ENCODE measurements at regions not wholly inside any gene's neighbourhood (a gene's known extent, or its start where the extent isn't known, plus 50 kb on each side); places are given as distances from the start of the nearest gene placed in this dataset.
A peak's percentile ranks its signal among the peaks of the same experiment; 100 is the strongest.

- no peak for DNase-seq (ENCODE audit: low spot score)
Observed at GRCh38 chr9:119500072-119500771, 131.0 kb upstream of the BRINP1 start.

GRCh38 chr9:119487118-119487827, 118.0 kb upstream of the BRINP1 start:
- DNase-seq (ENCODE audit: low spot score) = no peak

DNA sequence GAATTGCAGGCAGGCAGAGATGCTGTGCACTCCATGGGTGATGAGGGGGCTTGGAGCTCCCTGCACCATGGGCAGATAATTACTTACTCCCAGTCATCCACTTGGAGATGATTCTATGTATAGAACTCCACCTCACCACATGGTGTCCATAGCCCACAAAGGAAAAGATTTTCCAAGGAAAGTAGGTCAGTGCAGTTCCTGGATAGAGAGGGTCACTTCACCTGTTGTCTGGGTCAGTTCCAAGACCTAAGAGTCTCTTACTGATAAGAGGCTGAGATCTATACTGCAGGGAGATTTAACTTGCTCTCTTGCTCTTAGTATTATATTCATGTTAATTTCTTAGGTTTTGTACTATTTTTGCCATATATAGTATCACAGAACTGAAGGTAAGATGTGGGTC, 113.9 kb upstream of the BRINP1 start:
- no peak for DNase-seq (ENCODE audit: low spot score)

GRCh38 chr9:119477197-119477596, 108.0 kb upstream of the BRINP1 start:
- no peak for DNase-seq (ENCODE audit: low spot score)

DNA sequence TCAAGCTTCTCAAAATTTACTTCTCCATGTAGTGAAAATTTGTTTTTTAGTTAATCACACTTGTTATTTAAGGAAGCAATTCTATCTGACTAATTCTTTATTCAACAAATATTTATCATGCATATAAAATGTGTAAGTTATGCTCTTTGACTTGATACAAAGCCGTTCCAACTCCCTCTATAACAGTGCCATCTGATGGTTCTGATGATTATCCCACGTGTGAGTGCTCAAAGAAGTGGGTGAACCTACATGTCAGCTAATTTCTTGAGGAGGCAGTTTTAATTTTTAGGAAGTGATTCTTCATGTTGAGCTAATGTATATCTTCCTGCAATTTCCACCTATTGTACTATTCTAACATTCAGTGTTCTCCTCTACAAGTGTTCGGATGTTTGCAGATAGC, 88.8 kb upstream of the BRINP1 start:
- no peak for DNase-seq (ENCODE audit: low spot score)

DNA sequence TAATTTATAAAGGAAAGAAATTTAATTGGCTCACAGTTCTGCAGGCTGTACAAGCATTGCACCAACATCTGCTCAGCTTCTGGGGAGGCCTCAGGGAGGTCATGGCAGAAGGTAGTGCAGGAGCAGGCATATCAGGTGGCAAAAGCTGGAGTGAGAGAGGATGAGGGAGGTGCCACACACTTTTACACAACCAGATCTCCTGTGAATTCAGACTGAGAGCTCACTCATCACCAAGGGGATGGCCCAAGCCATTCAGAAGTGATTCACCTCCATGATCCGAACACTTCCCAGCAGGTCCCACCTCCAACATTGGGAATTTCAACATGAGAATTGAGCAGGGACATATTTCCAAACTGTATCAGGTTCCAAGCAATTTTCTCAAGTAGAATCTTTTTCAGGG, 84.7 kb upstream of the BRINP1 start:
- DNase-seq (ENCODE audit: low spot score) = no peak

DNA sequence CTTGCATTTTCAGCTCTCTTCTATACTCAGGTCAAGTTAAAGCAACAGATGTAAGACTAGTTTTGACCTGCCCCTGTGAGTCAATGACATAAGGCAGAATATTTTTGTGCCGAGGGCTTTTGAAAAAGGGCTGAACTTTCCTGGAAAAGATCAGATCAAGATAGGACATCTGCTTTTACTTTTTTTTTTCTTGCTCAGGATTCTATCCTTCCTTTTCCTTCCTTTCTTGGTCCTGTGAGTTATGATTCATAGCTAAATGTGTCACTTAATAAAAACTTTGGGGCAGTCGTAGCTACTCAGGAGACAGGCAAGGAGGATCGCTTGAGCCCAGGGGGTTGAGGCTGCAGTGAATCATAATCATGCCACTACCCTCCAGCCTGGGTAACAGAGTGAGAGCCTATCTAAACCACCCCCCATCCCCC, 84.3 kb upstream of the BRINP1 start:
- no peak for DNase-seq (ENCODE audit: low spot score)

DNA sequence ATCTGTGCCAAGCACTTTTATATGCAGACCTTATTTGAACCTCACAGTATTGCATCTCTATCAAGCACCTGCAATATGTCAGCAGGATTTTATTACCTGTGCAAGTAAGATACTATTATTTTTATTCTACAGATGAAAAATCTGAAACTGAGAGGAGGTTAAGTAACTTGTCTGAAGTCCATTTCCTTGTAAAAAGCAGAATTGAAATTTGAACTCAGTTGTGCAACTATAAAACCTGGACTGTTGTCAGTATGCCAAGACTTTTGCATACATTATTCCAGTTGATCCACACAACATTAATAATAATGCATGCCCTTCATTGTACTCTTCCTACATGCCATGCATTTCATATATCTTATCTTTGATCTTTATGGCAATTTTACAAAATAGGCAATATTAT, 82.2 kb upstream of the BRINP1 start:
- no peak for DNase-seq (ENCODE audit: low spot score)

DNA sequence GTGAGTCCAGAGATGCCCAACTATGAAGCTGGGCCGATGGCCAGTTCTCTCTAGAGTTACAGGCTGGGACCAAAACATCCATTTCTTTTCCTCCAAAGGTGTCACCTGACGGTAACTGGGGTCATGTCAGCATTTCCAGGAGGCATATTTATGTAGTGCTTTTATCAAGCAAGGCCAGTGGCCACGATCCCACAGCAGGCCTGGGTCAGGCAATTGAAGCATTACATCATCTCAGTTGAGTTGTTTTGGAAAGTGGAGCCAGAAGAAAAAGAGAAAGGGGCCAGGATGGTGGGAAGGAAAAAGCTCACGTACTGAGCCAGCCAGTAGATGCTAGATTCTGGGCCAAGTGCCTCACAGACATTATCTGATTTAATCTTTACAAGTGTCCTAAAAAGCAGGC, 73.9 kb upstream of the BRINP1 start:
- DNase-seq (ENCODE audit: low spot score) = no peak

DNA sequence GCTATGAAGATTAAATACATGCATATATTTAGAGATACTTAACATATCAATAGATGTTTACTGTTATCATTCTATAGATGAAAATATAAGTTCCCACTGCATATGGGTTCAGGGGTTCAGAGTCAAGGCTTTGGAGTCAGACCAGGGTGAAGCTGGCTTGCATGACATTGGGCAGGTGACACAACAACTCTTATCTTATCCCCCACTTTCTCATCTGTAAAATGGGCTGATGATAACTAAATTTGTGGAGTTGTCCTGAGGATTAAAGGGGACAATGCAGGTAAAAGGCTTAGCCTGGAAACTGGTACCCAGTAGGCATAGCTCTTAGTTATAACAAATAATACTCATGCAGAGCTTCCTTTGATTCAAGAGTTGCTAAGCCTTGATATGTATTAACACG, 72.6 kb upstream of the BRINP1 start:
- no peak for DNase-seq (ENCODE audit: low spot score)

DNA sequence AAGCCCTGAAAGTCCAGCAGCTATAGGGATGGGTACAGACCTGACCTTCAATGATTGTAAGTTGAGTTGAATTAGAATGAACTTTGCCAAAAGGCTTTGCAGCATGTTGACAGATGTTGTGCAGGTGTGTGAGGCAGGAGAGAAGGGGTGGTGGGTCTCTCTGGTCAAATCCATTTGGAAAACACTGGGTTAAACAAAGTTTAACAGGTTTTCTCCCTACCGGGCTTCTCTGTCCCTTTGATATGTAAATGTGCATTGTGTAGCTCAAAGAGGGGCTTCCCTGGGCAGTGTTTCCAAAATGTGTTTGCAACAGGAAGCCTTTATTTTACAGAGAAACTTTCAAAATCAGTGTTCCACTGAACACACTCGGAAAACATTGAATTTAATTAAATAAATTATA, 72.1 kb upstream of the BRINP1 start:
- no peak for DNase-seq (ENCODE audit: low spot score)

DNA sequence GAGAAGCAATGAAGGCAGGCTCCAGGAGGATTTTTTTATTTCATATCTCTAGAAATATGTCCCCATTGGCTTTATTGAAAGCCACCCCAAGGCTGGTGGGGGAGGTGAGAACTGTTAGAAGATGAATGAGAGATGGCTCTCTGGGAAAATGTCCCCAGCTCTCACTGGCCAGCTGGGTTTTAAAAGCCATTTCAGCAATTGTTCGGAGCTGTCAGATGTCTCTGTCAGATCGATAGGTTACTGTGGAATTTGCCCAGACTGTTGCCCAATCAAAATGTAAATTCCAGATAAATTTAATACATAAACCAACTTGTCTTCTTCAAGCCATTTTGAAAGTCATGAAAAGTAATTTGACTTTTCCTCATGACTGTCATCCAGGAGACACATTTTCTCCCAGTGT, 67.0 kb upstream of the BRINP1 start:
- DNase-seq (ENCODE audit: low spot score) = peak; percentile 24

DNA sequence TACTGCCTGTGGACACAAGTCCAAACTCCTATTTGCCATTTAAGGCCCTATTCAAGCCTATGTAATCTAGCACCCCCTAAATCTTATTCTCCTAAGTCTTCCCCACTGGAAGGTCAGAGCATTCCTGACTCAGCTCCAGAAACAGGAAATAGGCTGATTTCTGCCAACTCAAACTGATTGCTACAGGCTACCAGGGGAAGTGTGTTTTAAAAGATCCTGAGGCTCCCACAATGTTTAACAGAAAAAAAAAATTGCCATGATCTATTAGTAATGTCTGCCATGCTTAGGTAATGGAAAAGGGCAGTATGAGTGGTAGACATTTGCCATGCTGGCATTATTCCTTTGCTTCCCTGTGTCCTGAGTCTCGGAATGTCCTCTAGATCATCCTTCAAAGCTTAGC, 65.8 kb upstream of the BRINP1 start:
- no peak for DNase-seq (ENCODE audit: low spot score)

DNA sequence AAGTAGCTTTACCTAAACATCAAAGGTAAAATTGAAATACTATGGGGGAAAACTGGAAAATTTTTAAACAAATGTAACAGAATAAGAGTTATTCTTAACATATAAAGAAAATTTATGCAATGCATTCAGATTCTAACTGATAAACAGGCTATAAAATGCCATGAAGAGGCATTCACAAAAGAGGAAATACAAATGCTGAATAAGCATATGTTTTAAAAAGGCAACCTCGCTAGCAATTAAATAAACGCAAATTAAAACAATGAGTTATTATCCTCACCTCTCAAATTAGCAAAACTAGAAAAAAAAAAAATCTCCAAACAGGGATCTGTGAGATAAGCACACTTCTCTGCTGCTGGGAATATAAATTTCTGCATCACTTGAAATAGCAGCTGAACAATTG, 63.2 kb upstream of the BRINP1 start:
- DNase-seq (ENCODE audit: low spot score) = no peak

GRCh38 chr9:119429302-119429701, 60.1 kb upstream of the BRINP1 start:
- no peak for DNase-seq (ENCODE audit: low spot score)

DNA sequence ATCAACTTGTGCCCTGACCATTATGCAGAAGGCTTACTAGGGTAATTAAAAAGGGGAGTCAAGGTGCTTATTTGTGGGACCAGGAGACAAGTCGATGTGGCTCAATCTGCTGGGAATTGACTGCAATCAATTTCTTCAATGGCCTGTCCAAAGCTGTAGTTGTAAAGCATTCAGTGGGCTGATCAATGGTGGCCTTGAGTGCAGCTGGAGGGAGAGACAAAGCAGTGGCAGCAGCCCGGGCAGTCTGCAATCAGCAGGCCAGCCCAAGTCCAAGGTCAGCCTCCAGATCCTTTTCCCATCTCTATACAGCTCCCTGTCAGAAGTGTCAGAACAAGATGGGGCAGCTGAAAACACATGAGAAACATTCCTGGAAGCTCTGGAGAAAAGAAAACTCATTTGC, 51.0 kb upstream of the BRINP1 start:
- DNase-seq (ENCODE audit: low spot score) = no peak

All from mucosa of gallbladder (tissue), 1 donor.